ENCODE measurements at regions not wholly inside any gene's neighbourhood (a gene's known extent, or its start where the extent isn't known, plus 50 kb on each side); places are given as distances from the start of the nearest gene placed in this dataset.

DNA sequence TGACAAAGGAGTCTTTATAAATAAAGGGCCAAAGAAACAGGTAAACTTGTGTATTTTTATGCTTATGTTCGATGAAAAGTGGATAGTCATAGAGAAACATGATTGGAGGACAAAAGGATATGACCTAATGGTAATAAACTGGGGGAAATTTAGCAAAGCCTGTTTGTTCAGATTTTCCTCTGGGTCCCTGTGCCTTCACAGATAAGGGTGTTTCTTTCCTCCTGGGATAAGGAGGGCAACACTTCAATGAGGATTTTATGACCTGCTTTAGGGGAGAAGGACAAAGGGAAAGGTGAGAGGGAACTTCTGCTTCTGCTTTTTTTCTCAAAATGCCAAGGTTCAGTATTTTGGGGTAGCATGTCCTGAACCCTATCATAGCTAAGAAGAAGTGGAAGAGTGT is 531.3 kb upstream of the ALCAM start:
- no peak overlapping the region for H3K4me3 ChIP-seq (ENCODE audit: low read length)
- TF ChIP-seq ZNF274 (IDR thresholded peaks at IDR 0.05; ENCODE audit: low read depth, low read length), result no peak

DNA sequence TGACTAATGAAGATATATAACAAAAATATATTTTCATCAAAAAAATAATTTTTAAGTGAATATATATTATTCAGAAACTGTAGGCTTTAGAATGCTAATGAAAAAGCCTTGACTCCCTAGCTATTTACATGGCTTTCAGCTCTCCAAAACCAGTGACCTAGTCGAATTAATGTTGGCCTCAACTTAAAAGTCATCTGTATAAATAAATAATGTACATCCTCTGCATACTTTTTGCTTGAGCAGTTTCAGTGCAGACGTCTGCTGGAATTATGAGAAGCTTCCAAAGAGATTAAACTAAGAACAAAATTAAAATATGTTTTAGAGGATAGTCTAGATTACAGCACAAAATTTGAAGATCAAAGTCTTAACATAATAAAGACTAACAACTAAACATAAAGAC is 520.4 kb upstream of the ALCAM start:
- H3K4me3 ChIP-seq (ENCODE audit: low read length), result no peak overlapping the region
- no peak for TF ChIP-seq ZNF274 (IDR thresholded peaks at IDR 0.05; ENCODE audit: low read depth, low read length)

DNA sequence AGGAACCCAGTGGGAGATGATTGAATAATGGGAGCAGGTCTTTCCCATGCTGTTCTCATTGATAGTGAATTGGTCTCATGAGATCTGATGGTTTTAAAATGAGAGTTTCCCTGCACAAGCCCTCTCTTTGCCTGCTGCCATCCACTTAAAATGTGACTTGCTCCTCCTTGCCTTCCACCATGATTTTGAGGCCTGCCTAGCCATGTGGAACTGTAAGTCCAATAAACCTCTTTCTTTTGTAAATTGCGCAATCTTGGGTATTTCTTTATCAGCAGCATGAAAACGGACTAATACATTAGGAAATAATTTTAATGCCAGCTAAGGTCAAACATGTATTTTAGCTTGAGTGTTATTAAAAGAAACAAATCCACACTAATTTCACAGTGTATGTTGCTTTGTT is 517.6 kb upstream of the ALCAM start:
- H3K4me3 ChIP-seq (ENCODE audit: low read length), result no peak overlapping the region
- TF ChIP-seq ZNF274 (IDR thresholded peaks at IDR 0.05; ENCODE audit: low read depth, low read length), result no peak

DNA sequence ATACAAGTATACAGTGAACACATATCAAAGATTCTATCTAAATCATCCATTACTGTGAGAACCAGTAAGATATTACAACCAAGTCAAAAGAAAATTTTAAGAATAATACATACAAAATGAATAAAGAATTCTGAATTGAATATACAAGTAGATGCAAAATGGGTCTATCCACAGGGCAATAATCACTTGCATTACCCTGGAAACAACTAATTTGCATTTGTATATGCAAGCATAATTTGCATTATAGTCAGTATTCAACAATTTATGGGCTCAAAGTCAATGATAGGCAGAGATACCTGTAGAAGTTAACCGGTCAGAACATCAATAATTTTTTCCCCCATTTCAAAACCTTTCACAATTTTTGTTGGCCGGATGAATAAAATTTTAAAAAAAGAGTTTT is 512.2 kb upstream of the ALCAM start:
- H3K4me3 ChIP-seq (ENCODE audit: low read length), result no peak overlapping the region
- TF ChIP-seq ZNF274 (IDR thresholded peaks at IDR 0.05; ENCODE audit: low read depth, low read length), result no peak

DNA sequence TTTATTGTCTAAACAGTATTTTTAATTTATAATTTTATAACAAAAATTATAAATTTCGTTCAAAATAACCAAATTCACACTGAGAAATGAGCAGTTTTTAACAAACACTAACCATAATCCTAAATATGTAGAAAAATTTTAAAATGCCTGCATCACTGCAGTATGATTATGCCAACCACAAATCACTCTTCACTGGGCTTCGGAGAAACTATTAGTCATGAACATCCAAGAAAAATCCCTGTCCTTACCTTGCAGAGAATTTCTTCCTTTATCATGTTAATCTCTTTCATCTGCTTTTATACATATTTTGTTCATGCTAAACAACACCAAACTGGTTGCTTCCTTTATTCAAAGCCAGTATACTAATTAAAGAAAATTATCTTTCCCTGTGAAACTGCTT is 511.0 kb upstream of the ALCAM start:
- H3K4me3 ChIP-seq (ENCODE audit: low read length), result no peak overlapping the region

DNA sequence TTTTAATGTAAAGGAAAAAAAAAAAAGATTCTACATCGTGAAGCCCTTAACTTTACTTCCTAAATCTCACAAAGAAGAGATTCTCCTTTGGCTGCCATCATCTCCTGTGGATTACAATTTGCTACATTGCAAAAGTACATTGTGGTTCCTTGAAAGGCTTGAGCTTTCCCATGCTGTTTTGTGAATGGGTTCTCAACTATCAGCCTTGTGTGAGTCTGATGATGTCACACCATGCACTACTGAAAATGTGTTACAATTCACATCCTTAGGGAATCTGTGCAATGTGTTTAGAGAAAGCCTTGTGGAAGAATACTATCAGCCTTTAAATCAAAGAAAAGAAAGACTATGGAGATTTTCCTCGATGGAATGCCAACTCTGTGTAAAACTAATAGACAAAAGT is 510.0 kb upstream of the ALCAM start:
- TF ChIP-seq ZNF274 (IDR thresholded peaks at IDR 0.05; ENCODE audit: low read depth, low read length), result no peak
- no peak overlapping the region for H3K4me3 ChIP-seq (ENCODE audit: low read length)

More for the DNA sequence above, 511.0 kb upstream of the ALCAM start:
- TF ChIP-seq ZNF274 (IDR thresholded peaks at IDR 0.05; ENCODE audit: low read depth, low read length), result no peak

DNA sequence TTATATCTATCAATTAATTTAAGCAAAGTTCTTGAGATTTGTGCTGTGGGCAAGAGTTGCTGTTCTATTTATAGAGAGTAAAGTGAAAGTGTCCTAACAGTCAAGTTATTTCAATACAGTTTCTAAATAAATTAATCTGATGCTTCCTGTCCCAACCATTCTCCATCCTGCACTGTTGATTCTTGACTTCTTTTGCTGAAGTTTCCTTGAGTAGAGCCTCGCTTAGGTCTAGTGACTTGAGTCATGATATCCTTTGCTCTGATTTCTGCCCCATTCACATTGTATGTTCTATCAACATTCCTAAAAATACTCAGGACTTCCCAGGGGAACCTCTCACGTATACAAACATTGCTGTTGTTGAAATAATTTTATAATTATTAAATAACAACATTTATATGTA is 498.4 kb upstream of the ALCAM start:
- no peak for TF ChIP-seq ZNF274 (IDR thresholded peaks at IDR 0.05; ENCODE audit: low read depth, low read length)

DNA sequence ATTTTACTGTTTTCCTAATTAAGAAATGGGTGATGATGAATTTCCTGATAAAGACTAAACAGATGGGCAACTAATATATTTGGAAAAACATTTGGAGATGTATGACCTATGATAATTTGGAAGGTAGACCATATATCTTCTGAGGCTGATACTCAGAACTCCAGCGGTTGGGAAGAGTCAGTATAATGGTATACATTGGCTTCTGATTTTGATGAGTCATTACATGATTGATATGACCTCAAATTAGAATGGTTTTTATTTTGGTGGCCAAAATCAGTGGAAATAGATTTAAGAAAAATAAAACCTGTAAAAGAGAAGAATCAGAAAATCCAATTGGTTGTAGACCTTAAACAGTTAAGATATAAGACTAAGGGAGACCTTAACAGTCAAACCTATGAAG is 496.4 kb upstream of the ALCAM start:
- no peak overlapping the region for H3K4me3 ChIP-seq (ENCODE audit: low read length)
- no peak for TF ChIP-seq ZNF274 (IDR thresholded peaks at IDR 0.05; ENCODE audit: low read depth, low read length)

More for the DNA sequence above, 498.4 kb upstream of the ALCAM start:
- H3K4me3 ChIP-seq (ENCODE audit: low read length), result no peak overlapping the region

DNA sequence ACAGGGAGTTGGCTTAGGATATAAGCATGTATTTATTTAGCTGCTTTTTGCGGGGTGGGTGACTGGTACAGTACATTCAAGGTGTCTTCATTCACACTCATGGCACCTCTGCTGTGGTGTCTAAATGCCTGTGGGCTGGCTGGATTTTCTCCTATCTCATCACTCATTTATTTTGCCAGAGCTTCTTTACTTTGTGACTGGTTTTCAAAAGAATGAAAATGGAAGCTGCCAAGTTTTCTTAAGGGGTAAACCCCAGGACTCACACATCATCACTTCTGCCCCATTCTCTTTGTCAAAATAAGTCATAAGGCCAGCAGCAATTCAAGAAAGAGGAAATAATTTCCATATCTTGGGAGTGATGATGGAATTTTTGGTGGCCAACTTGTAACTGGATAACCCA is 493.4 kb upstream of the ALCAM start:
- TF ChIP-seq ZNF274 (IDR thresholded peaks at IDR 0.05; ENCODE audit: low read depth, low read length), result no peak
- H3K4me3 ChIP-seq (ENCODE audit: low read length), result no peak overlapping the region

DNA sequence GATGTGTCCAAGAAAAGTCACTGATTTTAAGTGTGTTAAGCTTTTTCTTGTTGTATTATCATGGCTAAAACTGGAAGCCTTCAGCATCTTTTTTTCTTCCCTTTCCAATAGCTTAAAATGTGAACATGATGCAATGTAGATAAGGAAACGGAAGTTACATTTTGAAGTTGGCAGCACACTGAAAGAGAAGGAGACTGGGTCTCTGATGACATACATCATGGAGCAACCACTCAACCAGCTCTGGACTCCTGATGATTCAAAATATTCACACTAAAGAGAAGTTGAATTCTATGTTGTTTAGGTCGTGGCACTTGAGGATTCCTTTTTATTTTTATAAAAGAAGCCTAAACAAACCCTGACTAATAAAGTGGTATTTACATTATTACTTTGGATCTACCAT is 488.3 kb upstream of the ALCAM start:
- H3K4me3 ChIP-seq (ENCODE audit: low read length), result no peak overlapping the region
- TF ChIP-seq ZNF274 (IDR thresholded peaks at IDR 0.05; ENCODE audit: low read depth, low read length), result no peak

DNA sequence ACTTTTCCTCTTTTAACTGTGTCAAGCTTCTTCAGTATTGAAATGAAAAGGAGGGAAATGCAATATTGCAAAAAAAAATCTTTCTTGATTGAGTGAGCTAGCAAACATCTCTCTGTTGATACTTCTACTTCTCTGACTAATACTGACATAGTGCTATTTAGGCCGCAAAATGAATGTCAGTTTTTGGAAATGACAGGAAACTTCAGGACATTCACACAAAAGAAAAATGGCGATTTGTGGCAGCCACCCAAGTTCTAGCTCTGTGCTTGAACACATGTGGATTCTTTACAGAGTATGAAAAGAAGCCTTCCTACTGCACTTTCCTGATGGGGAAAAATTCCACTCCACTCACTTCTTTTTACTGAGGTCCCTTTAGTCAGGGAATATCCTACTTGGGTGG is 486.8 kb upstream of the ALCAM start:
- no peak overlapping the region for H3K4me3 ChIP-seq (ENCODE audit: low read length)
- no peak for TF ChIP-seq ZNF274 (IDR thresholded peaks at IDR 0.05; ENCODE audit: low read depth, low read length)

DNA sequence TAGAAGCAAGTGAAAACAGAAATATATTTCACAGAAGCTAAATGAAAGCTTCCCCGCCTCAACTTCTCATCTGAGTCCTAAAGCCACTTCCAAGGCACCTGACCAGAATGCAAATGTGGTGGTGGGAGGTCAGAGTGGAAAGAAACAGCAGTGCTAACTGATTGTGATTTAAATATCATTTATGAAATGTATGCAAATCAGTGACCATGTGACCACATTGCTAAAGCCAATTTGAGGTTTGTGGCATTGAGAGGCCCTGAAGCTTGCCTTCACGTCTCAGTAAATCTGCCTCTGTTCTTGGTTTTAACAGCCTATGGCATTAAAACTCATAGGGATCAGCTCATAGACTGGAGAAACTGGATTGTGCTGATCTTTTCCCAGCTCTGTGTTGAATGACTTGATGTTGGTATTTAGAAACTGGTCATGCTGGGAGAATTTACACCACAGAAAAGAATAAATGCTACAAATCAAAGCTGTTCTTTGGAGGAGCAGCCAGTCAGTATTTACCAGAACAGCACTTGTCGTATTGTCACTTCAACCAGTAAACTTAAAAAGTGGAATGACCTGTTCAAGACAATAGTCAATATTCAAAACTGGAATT is 481.4 kb upstream of the ALCAM start:
- no peak overlapping the region for H3K4me3 ChIP-seq (ENCODE audit: low read length)
- no peak for TF ChIP-seq ZNF274 (IDR thresholded peaks at IDR 0.05; ENCODE audit: low read depth, low read length)

DNA sequence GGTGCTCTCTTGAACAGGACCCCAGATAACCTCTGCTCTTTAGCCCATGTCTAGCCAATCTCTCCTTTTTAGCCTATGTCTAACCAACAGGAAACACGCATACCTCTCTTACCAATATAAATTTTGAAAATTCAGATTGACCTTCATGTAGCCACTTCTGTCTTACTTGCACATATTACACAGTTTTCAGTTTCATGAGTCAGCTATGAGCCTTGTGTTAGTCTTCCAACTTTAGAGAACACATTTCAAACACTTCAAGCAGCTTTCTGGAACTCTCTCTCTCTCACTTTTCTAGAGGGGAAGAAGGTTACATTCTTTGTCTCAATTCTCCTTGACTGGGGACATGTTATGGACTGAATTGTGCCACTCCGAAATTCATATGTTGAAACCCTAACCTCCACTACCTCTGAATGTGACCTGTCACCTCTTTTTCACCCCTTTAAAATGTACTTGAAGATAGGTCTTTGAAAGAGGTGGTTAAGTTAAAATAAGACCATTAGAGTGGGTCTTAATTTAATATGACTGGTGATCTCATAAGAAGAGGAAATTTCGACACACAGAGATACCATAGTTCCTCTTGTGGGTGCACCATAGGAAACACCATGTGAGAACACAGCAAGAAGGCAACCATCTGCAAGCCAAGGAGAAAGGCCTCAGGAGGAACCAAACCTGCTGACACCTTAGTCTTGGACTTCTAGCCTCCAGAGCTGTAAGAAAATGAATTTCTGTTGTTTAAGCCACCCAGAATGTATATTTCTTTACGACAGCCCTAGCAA is 480.3 kb upstream of the ALCAM start:
- no peak overlapping the region for H3K4me3 ChIP-seq (ENCODE audit: low read length)
- no peak for TF ChIP-seq ZNF274 (IDR thresholded peaks at IDR 0.05; ENCODE audit: low read depth, low read length)

DNA sequence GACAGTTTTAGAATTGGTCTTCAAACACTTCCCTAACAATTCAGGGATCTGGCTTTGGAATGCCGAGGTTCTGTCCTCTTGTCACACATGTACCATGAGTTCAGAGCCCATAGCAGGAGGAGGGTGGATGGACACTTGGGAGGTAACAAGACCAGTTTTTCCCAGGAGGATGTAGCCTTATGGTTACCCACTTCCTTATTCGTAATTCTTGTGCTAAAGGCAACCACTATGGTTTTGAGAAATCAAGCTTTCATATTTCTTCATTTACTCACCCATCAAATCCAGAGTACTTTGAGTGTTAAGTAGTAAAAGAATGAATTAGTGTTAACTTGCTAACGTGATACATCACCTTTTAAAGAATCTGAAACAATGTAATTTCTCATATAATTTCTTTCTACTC is 479.6 kb upstream of the ALCAM start:
- no peak overlapping the region for H3K4me3 ChIP-seq (ENCODE audit: low read length)
- TF ChIP-seq ZNF274 (IDR thresholded peaks at IDR 0.05; ENCODE audit: low read depth, low read length), result no peak

DNA sequence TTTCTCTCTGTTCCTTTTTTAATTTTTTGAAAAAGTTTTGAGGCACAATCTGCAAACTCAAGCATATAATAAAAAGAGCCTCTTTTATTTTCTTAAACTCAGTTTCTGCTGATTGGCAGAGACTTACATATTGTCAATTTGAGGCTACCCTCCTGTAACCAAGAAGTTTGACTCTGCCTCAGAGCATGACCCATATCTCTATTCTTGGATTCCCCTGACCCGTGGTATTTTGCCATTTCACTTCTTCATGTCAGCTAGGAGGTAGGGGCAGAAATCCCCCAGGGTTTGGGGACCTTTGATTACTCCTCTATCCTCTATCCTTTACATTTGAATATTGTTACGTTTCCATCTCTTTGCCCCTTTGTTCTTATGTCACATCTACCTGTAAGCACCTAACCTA is 479.1 kb upstream of the ALCAM start:
- no peak for TF ChIP-seq ZNF274 (IDR thresholded peaks at IDR 0.05; ENCODE audit: low read depth, low read length)
- H3K4me3 ChIP-seq (ENCODE audit: low read length), result no peak overlapping the region

DNA sequence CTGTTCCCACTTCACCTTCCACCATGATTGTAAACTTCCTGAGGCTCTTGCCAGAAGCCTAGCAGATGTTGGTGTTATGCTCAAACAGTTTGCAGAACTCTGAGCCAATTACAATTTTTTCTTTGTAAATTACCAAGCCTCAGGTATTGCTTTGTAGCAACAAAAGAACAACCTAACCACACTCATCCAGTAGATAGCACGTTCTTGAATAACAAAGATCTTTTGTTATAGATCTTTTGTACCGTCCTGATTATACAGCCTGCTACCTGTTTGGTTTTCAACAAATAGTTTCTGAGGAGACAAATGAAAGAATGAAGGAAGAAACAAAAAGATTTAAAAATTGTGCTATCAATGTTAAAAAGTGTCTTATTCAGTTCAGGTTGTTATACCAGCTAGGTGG is 474.7 kb upstream of the ALCAM start:
- no peak overlapping the region for H3K4me3 ChIP-seq (ENCODE audit: low read length)
- TF ChIP-seq ZNF274 (IDR thresholded peaks at IDR 0.05; ENCODE audit: low read depth, low read length), result no peak

All from GM08714 (cell line).